ENCODE measurements at regions not wholly inside any gene's neighbourhood (a gene's known extent, or its start where the extent isn't known, plus 50 kb on each side); places are given as distances from the start of the nearest gene placed in this dataset.
"Not testable (repeated sequence)": the region's sequence is repeated elsewhere in the genome, so short reads cannot be mapped to it uniquely, and the experiment has no call there.

GRCh38 chr9:107832871-107833270 lies 343.3 kb upstream of the KLF4 start:
- no peak for DNase-seq (ENCODE audit: low spot score)
- ATAC-seq (ENCODE audit: low FRiP score), result no peak
- TF ChIP-seq, protein P1, sequence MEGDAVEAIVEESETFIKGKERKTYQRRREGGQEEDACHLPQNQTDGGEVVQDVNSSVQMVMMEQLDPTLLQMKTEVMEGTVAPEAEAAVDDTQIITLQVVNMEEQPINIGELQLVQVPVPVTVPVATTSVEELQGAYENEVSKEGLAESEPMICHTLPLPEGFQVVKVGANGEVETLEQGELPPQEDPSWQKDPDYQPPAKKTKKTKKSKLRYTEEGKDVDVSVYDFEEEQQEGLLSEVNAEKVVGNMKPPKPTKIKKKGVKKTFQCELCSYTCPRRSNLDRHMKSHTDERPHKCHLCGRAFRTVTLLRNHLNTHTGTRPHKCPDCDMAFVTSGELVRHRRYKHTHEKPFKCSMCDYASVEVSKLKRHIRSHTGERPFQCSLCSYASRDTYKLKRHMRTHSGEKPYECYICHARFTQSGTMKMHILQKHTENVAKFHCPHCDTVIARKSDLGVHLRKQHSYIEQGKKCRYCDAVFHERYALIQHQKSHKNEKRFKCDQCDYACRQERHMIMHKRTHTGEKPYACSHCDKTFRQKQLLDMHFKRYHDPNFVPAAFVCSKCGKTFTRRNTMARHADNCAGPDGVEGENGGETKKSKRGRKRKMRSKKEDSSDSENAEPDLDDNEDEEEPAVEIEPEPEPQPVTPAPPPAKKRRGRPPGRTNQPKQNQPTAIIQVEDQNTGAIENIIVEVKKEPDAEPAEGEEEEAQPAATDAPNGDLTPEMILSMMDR (IDR thresholded peaks at IDR 0.05), result no peak

DNA sequence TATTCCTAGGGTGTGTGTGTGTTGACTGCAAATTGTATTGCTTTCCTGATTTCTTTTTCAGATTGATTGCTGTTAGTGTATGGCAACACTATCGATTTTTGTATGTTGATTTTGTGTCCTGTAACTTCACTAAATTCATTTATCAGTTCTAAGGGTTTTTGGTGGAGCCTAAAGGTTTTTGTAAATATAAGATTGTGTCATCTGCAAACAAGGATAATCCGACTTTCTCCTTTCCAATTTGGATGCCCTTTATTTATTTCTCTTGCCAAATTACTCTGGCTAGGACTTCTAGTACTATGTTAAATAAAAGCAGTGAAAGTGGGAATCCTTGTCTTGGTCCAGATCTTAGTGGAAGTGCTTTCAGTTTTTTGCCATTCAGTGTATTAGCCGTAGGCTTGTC lies 340.9 kb upstream of the KLF4 start:
- ATAC-seq (ENCODE audit: low FRiP score) (no peak), DNase-seq (ENCODE audit: low spot score) (no peak)
- TF ChIP-seq, protein P1 (IDR thresholded peaks at IDR 0.05), result no peak

DNA sequence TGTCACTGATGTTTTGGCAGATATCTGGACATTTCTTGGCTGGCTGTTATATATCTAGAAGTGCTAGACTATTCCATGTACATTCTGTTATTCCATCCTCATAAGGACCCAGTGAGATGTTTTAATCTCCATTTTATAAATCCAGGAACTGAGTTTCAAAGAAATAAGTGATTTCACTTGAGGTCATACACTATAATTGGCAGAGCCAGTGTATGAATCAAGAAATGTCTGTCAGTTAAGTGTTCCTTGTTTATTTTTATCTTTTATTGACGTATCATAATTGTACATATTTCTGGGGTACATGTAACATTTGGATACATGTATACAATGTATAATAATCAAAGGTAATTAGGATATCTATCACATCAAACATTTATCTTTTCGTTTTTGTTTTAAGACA lies 338.3 kb upstream of the KLF4 start:
- DNase-seq (ENCODE audit: low spot score) (no peak), ATAC-seq (ENCODE audit: low FRiP score) (no peak)
- TF ChIP-seq, protein P1 (IDR thresholded peaks at IDR 0.05), result no peak

DNA sequence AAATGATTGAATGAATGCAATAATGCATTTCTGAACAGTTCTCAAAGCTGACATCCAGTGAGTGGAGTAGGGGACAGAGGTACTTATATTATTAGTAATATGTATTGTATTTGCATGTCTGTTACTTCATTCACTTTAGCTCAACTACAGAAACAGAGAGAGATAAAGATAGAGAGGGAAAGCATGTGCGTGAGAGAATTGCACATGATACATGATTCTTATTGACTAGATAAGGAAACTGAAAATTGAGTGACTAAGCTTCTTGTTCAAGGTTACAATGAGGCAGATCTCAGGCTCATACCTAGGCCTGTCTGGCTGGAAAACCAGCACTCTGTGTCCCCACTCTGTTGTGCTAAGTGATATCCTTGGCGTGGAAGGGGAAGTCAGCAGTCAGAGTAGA lies 337.7 kb upstream of the KLF4 start:
- ATAC-seq (ENCODE audit: low FRiP score), result no peak
- TF ChIP-seq, protein P1 (IDR thresholded peaks at IDR 0.05), result no peak
- DNase-seq (ENCODE audit: low spot score), result no peak

- ATAC-seq (ENCODE audit: low FRiP score); DNase-seq (ENCODE audit: low spot score): not testable (repeated sequence)
Measured at GRCh38 chr9:107826688-107826983, 337.1 kb upstream of the KLF4 start.

GRCh38 chr9:107824556-107824955 lies 335.0 kb upstream of the KLF4 start:
- TF ChIP-seq, protein P1 (IDR thresholded peaks at IDR 0.05), result no peak
- no peak for ATAC-seq (ENCODE audit: low FRiP score)

DNA sequence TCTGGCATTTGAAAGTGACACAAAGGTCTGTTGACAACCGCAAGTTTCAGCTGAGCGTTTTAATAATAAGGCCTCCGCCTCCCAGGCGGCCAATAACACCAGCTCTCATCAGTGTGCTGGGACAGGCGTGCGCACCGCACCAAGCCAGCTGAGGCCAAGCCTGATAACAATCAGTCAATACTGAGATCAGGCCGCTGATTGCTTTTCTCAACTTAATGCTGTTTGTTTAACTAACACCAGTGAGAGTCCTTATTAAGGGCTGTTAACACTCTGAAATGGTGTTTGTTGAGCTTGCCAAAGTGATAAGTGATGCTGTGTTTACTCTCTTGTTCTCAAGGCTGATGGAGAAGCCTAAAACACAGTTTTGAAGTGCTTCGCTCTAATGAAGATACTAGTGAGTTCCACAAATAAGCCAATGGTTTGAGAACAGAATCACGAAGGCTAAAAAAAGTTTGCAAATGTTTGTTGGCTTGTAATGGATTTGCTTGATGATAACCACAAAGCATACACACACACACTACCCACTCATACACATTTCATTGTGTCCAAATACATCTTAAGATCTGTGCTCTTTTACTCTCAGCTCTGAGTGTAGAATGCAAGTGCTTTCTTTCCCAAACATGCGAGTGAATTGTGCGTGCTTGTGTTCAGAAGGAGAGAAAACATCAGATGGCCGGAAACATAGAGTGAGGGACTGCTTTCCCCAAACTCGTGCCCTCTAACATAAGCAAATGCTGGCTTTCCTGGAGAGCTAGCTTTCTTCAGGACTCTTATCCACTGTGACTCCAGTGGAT lies 330.4 kb upstream of the KLF4 start:
- TF ChIP-seq, protein P1 (IDR thresholded peaks at IDR 0.05), result no peak
- ATAC-seq (ENCODE audit: low FRiP score), result no peak
- no peak for DNase-seq (ENCODE audit: low spot score)

More at GRCh38 chr9:107824556-107824955, 335.0 kb upstream of the KLF4 start:
- DNase-seq (ENCODE audit: low spot score), result no peak

DNA sequence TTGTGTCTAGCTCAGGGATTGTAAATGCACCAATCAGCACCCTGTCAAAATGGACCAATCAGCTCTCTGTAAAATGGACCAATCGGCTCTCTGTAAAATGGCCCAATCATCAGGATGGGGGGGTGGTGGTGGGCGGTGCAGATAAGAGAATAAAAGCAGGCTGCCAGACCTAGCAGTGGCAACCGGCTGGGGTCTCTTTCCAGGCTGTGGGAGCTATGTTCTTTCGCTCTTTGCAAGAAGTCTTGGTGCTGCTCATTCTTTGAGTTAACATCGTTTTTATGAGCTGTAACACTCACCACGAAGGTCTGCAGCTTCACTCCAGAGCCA lies 328.9 kb upstream of the KLF4 start:
- DNase-seq (ENCODE audit: low spot score); ATAC-seq (ENCODE audit: low FRiP score): not testable (repeated sequence)

DNA sequence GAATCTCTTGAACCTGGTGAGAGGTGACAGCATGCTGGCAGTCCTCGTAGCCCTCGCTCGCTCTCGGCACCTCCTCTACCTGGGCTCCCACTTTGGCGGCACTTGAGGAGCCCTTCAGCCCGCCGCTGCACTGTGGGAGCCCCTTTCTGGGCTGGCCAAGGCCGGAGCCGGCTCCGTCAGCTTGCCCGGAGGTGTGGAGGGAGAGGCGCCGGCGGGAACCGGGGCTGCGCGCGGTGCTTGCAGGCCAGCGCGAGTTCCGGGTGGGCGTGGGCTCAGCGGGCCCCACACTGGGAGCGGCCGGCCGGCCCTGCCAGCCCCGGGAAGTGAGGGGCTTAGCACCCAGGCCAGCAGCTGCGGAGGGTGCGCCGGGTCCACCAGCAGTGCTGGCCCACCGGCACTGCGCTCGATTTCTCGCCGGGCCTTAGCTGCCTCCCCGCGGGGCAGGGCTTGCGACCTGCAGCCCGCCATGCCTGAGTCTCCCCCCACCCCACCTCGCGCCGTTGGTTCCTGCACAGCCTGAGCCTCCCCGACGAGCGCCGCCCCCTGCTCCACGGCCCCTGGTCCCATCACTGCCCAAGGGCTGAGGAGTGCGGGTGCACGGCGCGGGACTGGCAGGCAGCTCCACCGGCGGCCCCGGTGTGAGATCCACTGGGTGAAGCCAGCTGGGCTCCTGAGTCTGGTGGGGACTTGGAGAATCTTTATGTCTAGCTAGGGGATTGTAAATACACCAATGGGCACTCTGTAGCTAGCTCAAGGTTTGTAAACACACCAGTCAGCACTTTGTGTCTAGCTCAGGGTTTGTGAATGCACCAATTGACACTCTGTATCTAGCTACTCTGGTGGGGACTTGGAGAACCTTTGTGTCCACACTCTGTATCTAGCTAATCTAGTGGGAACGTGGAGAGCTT lies 328.3 kb upstream of the KLF4 start:
- ATAC-seq (ENCODE audit: low FRiP score); DNase-seq (ENCODE audit: low spot score): not testable (repeated sequence)
